Erythroblast (primary cell): ENCODE measurements at regions not wholly inside any gene's neighbourhood (a gene's known extent, or its start where the extent isn't known, plus 50 kb on each side); places are given as distances from the start of the nearest gene placed in this dataset.

Experiments used
- GATA1 ChIP-seq: IDR thresholded peaks from 2 replicates; pipeline ENCODE4 v1.6.1; 2011; ENCODE audit warnings: low read depth, mild to moderate bottlenecking, control low read depth, low read length, moderate library complexity
- POLR2A ChIP-seq: IDR thresholded peaks from 2 replicates; pipeline ENCODE4 v1.6.1; 2011; ENCODE audit warnings: mild to moderate bottlenecking, low read length

GRCh38 chr5:86735370-86735769 is 117.6 kb downstream of the COX7C start:
- no peak for TF ChIP-seq POLR2A
- TF ChIP-seq GATA1: no peak
